ENCODE measurements at regions not wholly inside any gene's neighbourhood (a gene's known extent, or its start where the extent isn't known, plus 50 kb on each side); places are given as distances from the start of the nearest gene placed in this dataset.

DNA sequence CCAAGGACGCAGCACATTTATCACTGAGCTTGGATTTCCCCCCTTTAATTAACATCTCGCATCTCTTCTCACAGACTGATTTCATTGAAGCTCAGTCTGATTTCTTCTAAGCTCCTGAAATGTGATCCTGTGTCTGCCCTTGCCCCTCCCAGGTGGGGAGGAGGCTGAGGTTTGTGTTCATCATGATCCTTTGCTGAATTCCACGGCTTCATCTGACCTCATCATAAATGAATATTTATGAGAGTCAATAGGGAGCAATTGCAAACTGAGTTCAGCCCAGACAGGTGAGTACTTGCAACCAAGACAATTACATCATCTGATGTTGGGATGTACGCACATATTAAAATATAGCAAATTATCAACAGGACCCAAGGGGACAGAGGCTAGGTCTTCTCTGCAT, 72.4 kb downstream of the MAP1LC3B2 start:
- TF ChIP-seq CTCF (IDR thresholded peaks at IDR 0.05): no peak
- no peak for TF ChIP-seq EZH2phosphoT487 (IDR thresholded peaks at IDR 0.05)
- no peak for TF ChIP-seq EZH2 (IDR thresholded peaks at IDR 0.05)
- peaks cover 22% of the 10 kb centered on the region for H3K4me1 ChIP-seq

GRCh38 chr12:116630762-116631161, 71.6 kb downstream of the MAP1LC3B2 start:
- DNase-seq (ENCODE audit: low spot score): no peak
- H2AFZ ChIP-seq (replicated peaks): no peak overlapping the region
- H3K4me2 ChIP-seq: no peak overlapping the region
- no peaks in the 10 kb centered on the region for H3K79me2 ChIP-seq (ENCODE audit: low read depth)
- H3F3A ChIP-seq (ENCODE audit: low read depth): peaks cover 8% of the 10 kb centered on the region
- H3K36me3 ChIP-seq: no peaks in the 10 kb centered on the region
- H3K27ac Mint-ChIP-seq: no peak overlapping the region
- no peaks in the 10 kb centered on the region for H4K20me1 ChIP-seq (ENCODE audit: low read depth)
- no peaks in the 10 kb centered on the region for H3K9me3 Mint-ChIP-seq
- H3K27ac ChIP-seq: no peak overlapping the region
- H3K36me3 Mint-ChIP-seq: no peaks in the 10 kb centered on the region
- peaks cover 22% of the 10 kb centered on the region for H3K4me1 ChIP-seq
- H3K4me3 Mint-ChIP-seq: no peak overlapping the region
- H3K27me3 Mint-ChIP-seq (ENCODE audit: insufficient read depth, low read depth): peaks cover 12% of the 10 kb centered on the region
- no peak for TF ChIP-seq CTCF (IDR thresholded peaks at IDR 0.05)
- H3K4me3 ChIP-seq: no peak overlapping the region
- H3K4me1 Mint-ChIP-seq: peaks cover 11% of the 10 kb centered on the region
- H3K9me3 ChIP-seq (ENCODE audit: low read depth): no peaks in the 10 kb centered on the region
- H3K27me3 ChIP-seq: no peaks in the 10 kb centered on the region
- H3K9ac ChIP-seq: no peak overlapping the region

More for the DNA sequence above, 72.4 kb downstream of the MAP1LC3B2 start:
- H3F3A ChIP-seq (ENCODE audit: low read depth): peaks cover 8% of the 10 kb centered on the region
- Mint-ChIP-seq H3K36me3 (no peaks in the 10 kb centered on the region), H3K9me3 (no peaks in the 10 kb centered on the region), H3K4me3 (no peak overlapping the region), H3K27me3 (ENCODE audit: insufficient read depth, low read depth) (peaks cover 12% of the 10 kb centered on the region), H3K27ac (no peak overlapping the region), H3K4me1 (peaks cover 11% of the 10 kb centered on the region)
- H2AFZ ChIP-seq (replicated peaks): no peak overlapping the region
- no peaks in the 10 kb centered on the region for H3K79me2 ChIP-seq (ENCODE audit: low read depth)
- no peak overlapping the region for H3K9ac ChIP-seq
- no peaks in the 10 kb centered on the region for H3K9me3 ChIP-seq (ENCODE audit: low read depth)
- H3K27ac ChIP-seq: no peak overlapping the region
- no peak for DNase-seq (ENCODE audit: low spot score)
- H3K4me3 ChIP-seq: no peak overlapping the region
- no peak overlapping the region for H3K4me2 ChIP-seq
- no peaks in the 10 kb centered on the region for H4K20me1 ChIP-seq (ENCODE audit: low read depth)
- H3K36me3 ChIP-seq: no peaks in the 10 kb centered on the region
- H3K27me3 ChIP-seq: no peaks in the 10 kb centered on the region

DNA sequence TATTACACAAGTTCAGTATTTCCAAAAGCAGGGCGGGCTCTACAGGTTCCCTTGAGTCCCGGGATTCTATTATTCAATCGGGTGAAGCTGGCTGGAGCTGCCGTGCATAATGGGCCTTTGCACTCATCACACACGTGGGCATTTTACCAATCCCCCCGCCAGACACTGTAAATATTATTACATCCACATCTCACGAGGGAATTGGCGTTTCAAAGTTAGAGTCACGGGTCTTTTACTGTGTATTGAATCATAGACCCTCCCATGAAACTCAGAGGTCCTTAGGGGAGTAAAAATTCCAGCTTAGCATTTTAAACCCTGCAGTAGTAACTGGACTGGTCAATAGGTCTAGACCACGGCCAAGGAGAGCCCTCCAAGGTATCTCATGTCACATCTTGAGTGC, 70.3 kb downstream of the MAP1LC3B2 start:
- Mint-ChIP-seq H3K9me3 (no peaks in the 10 kb centered on the region), H3K36me3 (no peaks in the 10 kb centered on the region), H3K27ac (no peak overlapping the region), H3K27me3 (ENCODE audit: insufficient read depth, low read depth) (peaks cover 10% of the 10 kb centered on the region), H3K4me3 (no peak overlapping the region), H3K4me1 (peaks cover 11% of the 10 kb centered on the region)
- H3K27ac ChIP-seq: no peak overlapping the region
- H3K4me1 ChIP-seq: peaks cover 22% of the 10 kb centered on the region
- H3K9me3 ChIP-seq (ENCODE audit: low read depth): no peaks in the 10 kb centered on the region
- no peak overlapping the region for H3K4me2 ChIP-seq
- peaks cover 8% of the 10 kb centered on the region for H3F3A ChIP-seq (ENCODE audit: low read depth)
- TF ChIP-seq EZH2phosphoT487 (IDR thresholded peaks at IDR 0.05): no peak
- TF ChIP-seq CTCF (IDR thresholded peaks at IDR 0.05): no peak
- TF ChIP-seq EZH2 (IDR thresholded peaks at IDR 0.05): no peak
- H3K9ac ChIP-seq: no peak overlapping the region
- no peak for DNase-seq (ENCODE audit: low spot score)
- no peaks in the 10 kb centered on the region for H4K20me1 ChIP-seq (ENCODE audit: low read depth)
- H3K27me3 ChIP-seq: no peaks in the 10 kb centered on the region
- no peaks in the 10 kb centered on the region for H3K36me3 ChIP-seq
- H2AFZ ChIP-seq (replicated peaks): no peak overlapping the region
- H3K4me3 ChIP-seq: no peak overlapping the region
- no peaks in the 10 kb centered on the region for H3K79me2 ChIP-seq (ENCODE audit: low read depth)

DNA sequence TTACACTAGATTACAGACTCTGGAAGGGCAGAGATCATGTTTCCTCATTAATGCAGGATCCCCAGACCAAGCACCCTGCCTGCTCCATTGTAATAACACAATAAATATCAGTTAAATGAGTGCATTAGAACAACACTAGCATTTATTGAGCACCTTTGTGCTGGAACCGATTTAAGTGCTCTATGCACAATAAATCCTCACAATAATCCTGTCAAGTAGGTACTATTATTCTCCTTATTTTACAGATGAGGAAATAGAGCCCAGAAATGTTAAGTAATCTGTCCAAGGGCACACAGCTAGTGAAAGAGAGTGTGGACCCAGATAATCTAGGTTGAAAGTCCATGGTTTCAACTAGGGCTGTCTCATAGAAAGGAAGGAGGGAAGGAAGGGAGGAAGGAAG, 69.8 kb downstream of the MAP1LC3B2 start:
- Histone ChIP-seq H3K27ac (no peak overlapping the region), H3K79me2 (ENCODE audit: low read depth) (no peaks in the 10 kb centered on the region), H3F3A (ENCODE audit: low read depth) (peaks cover 8% of the 10 kb centered on the region), H3K9me3 (ENCODE audit: low read depth) (no peaks in the 10 kb centered on the region), H3K4me1 (peaks cover 22% of the 10 kb centered on the region), H3K4me2 (peak overlapping the region; percentile 1), H2AFZ (replicated peaks) (no peak overlapping the region), H3K4me3 (no peak overlapping the region), H3K36me3 (no peaks in the 10 kb centered on the region), H4K20me1 (ENCODE audit: low read depth) (no peaks in the 10 kb centered on the region), H3K27me3 (no peaks in the 10 kb centered on the region), H3K9ac (no peak overlapping the region)
- H3K36me3 Mint-ChIP-seq: no peaks in the 10 kb centered on the region
- TF ChIP-seq CTCF (IDR thresholded peaks at IDR 0.05) (no peak), EZH2phosphoT487 (IDR thresholded peaks at IDR 0.05) (no peak), EZH2 (IDR thresholded peaks at IDR 0.05) (no peak)
- H3K4me1 Mint-ChIP-seq: peaks cover 11% of the 10 kb centered on the region
- H3K27ac Mint-ChIP-seq: peak overlapping the region; percentile 91
- no peak overlapping the region for H3K4me3 Mint-ChIP-seq
- DNase-seq (ENCODE audit: low spot score): no peak
- H3K27me3 Mint-ChIP-seq (ENCODE audit: insufficient read depth, low read depth): peaks cover 9% of the 10 kb centered on the region
- no peaks in the 10 kb centered on the region for H3K9me3 Mint-ChIP-seq

All from neural progenitor cell (in vitro differentiated cells).